Chondrocyte (in vitro differentiated cells): ENCODE measurements at regions not wholly inside any gene's neighbourhood (a gene's known extent, or its start where the extent isn't known, plus 50 kb on each side); places are given as distances from the start of the nearest gene placed in this dataset.

Source experiments
- DNase-seq: peaks from one replicate; pipeline ENCODE4 v3.0.0; 2021; ENCODE audit warnings: mixed read lengths, low spot score
- H3K27ac Mint-ChIP-seq: one replicate; pipeline ENCODE4 v1.8.0; 2021; ENCODE audit warnings: mild to moderate bottlenecking, moderate library complexity, mixed read lengths; ENCODE audit not compliant: unreplicated experiment
- H3K27me3 Mint-ChIP-seq: 2 replicates; pipeline ENCODE4 v1.8.0; 2021; ENCODE audit warnings: low read depth, mixed read lengths
- H3K36me3 Mint-ChIP-seq: 2 replicates; pipeline ENCODE4 v1.8.0; 2021; ENCODE audit warnings: low read depth, mixed read lengths
- H3K4me1 Mint-ChIP-seq: 2 replicates; pipeline ENCODE4 v1.8.0; 2021; ENCODE audit warnings: low read depth, mild to moderate bottlenecking, mixed read lengths
- H3K4me3 Mint-ChIP-seq: one replicate; pipeline ENCODE4 v1.8.0; 2021; ENCODE audit warnings: mild to moderate bottlenecking, moderate library complexity, mixed read lengths; ENCODE audit not compliant: unreplicated experiment
- H3K9me3 Mint-ChIP-seq: 2 replicates; pipeline ENCODE4 v1.8.0; 2021; ENCODE audit warnings: low read depth, mixed read lengths
- CTCF ChIP-seq: fragments of 200-600 bp; sonication (generic); IDR thresholded peaks from 2 replicates; pipeline ENCODE4 v1.5.0; 2021; ENCODE audit warnings: antibody characterized with exemption, mild to moderate bottlenecking, moderate library complexity

- H3K27ac Mint-ChIP-seq, result no peak overlapping the region
- DNase-seq, result no peak
- no peaks in the 10 kb centered on the region for H3K27me3 Mint-ChIP-seq
- no peak for TF ChIP-seq CTCF
- no peaks in the 10 kb centered on the region for H3K36me3 Mint-ChIP-seq
- H3K9me3 Mint-ChIP-seq, result no peaks in the 10 kb centered on the region
- no peak overlapping the region for H3K4me3 Mint-ChIP-seq
- peaks cover 15% of the 10 kb centered on the region for H3K4me1 Mint-ChIP-seq
Measured at GRCh38 chr5:60261732-60262131, 368.2 kb upstream of the PDE4D start.

DNA sequence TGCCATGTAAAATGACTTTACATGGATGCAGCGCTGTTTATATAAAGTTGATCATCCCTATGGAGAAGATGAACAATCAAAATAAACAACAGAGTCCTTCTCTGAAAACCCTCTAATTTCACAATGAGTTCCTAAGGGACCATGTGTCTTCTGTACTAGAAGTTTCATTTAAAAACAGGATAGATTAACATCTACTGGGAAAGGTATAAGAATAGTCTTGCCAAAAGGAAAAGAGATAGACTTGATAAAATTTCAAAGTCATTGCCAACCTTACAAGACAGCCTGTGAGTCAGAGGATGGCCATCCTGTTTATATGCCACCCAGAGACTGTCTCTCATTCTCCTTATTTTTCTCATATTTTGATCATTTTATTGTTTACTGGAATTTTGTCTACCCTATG lies 367.1 kb upstream of the PDE4D start:
- Mint-ChIP-seq H3K4me1 (peaks cover 15% of the 10 kb centered on the region), H3K4me3 (no peak overlapping the region), H3K27ac (no peak overlapping the region), H3K9me3 (no peaks in the 10 kb centered on the region), H3K36me3 (no peaks in the 10 kb centered on the region), H3K27me3 (no peaks in the 10 kb centered on the region)
- no peak for DNase-seq
- no peak for TF ChIP-seq CTCF

DNA sequence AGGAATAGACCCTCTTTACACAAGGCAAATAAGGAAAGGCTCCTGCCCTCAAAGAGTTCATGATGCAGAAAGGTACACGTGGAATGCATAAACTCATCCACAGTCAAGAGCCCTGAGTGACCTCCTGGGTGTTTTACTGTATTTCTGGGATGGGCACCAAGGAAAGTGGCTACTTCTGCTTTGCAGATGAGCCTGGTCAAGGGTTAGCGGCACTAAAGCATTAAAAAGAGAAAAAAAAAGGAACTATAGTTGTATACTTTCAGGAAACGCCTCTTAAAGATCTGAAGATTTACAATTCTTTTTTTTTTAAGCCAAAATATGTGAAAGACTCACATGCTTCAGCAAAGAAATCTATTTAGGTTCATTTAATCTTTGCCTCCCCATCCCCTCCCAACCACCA lies 366.2 kb upstream of the PDE4D start:
- no peaks in the 10 kb centered on the region for H3K27me3 Mint-ChIP-seq
- H3K36me3 Mint-ChIP-seq, result no peaks in the 10 kb centered on the region
- H3K9me3 Mint-ChIP-seq, result no peaks in the 10 kb centered on the region

GRCh38 chr5:60257596-60258271 lies 364.2 kb upstream of the PDE4D start:
- no peak for DNase-seq
- Mint-ChIP-seq H3K9me3 (no peaks in the 10 kb centered on the region), H3K4me3 (no peak overlapping the region), H3K27ac (peak overlapping the region; percentile 5), H3K27me3 (no peaks in the 10 kb centered on the region), H3K4me1 (peaks cover 25% of the 10 kb centered on the region), H3K36me3 (no peaks in the 10 kb centered on the region)
- TF ChIP-seq CTCF, result no peak

More for the DNA sequence above, 366.2 kb upstream of the PDE4D start:
- Mint-ChIP-seq H3K4me1 (peaks cover 15% of the 10 kb centered on the region), H3K4me3 (no peak overlapping the region), H3K27ac (no peak overlapping the region)
- DNase-seq, result no peak
- TF ChIP-seq CTCF, result no peak

DNA sequence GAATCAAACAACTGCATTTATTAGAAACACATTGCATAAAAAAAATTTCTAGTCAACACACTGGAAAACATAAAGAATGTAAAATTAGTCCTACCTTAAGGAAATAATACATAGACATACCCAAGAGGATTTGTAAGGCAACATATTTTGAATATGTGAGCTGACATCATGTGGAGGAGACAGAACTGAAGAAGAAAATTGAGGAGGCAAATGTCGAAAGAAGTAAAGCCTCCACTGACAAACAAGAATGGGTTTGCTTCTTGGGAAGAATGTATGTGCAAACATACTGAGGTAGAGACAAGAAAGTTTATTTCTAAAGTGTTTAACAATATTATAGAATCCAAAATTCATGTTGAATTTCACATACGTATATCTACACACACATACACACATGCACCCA lies 363.0 kb upstream of the PDE4D start:
- no peak for TF ChIP-seq CTCF
- Mint-ChIP-seq H3K27me3 (no peaks in the 10 kb centered on the region), H3K4me3 (no peak overlapping the region), H3K9me3 (peaks cover under 1% of the 10 kb centered on the region), H3K4me1 (peaks cover 26% of the 10 kb centered on the region), H3K27ac (no peak overlapping the region), H3K36me3 (no peaks in the 10 kb centered on the region)
- no peak for DNase-seq
